K562 (cell line): ENCODE measurements at regions not wholly inside any gene's neighbourhood (a gene's known extent, or its start where the extent isn't known, plus 50 kb on each side); places are given as distances from the start of the nearest gene placed in this dataset.

Source experiments
- ATAC-seq: fragments of 200-7000 bp; cut with Tn5 transposase; 3 replicates; pipeline ENCODE4 v1.9.1; 2020; ENCODE audit warnings: moderate library complexity
- BruUV-seq: library from RNA; stranded (reverse); fragments of 400-500 nt; replicated peaks from 2 replicates; lab custom pipeline; 2021; lab: Mats Ljungman, UMichigan
- CTCF ChIA-PET: fragments of 300-600 bp; formaldehyde crosslinking; extraction: SDS; loops from one replicate; lab custom pipeline; 2021; ENCODE audit warnings: low intra/inter-chr PET ratio; lab: Yijun Ruan, JAX
- POLR2A ChIA-PET: fragments of 300-600, 350-650 bp; sonication (Branson Sonifier 250); formaldehyde crosslinking; extraction: SDS; loops from one replicate; lab custom pipeline; 2021; ENCODE audit warnings: antibody characterized with exemption, inconsistent platforms; lab: Yijun Ruan, JAX
- DNase-seq, 4 experiments: peaks; one replicate each; pipeline versions ENCODE4 v3.0.0 to v3.0.0-alpha.2; 2011 to 2018; ENCODE audit warnings: low spot score in 3 of 4, mixed read lengths in 3 of 4; ENCODE audit errors: extremely low read depth in 1 of 4
- FAIRE-seq: peaks from 2 replicates; lab custom pipeline; 2011; peaks lifted over from hg19 to GRCh38; lab: Jason Lieb, UNC
- H2AFZ ChIP-seq: 2 replicates; pipeline ENCODE4 v1.6.0; 2011; ENCODE audit warnings: low read depth, low read length, control low read depth, inconsistent platforms
- H3K27ac ChIP-seq: fragments of 200-600 bp; 3 replicates; pipeline ENCODE4 v1.8.0; 2011; ENCODE audit warnings: low read depth, mild to moderate bottlenecking, control low read depth, inconsistent platforms, low read length, moderate library complexity, mixed read lengths; ENCODE audit errors: extremely low read depth
- H3K27me3 ChIP-seq, 2 experiments: fragments of 300-600 bp in 1 of 2; 2 replicates in 1 of 2; 3 replicates in 1 of 2; pipeline versions ENCODE4 v1.6.0 to v1.8.0; 2011; ENCODE audit warnings: inconsistent platforms in 2 of 2, low read length in 2 of 2, mild to moderate bottlenecking in 1 of 2, mixed read lengths in 1 of 2, moderate library complexity in 1 of 2; ENCODE audit not compliant: control insufficient read depth in 2 of 2, insufficient read depth in 2 of 2
- H3K36me3 ChIP-seq: fragments of 300-600 bp; 3 replicates; pipeline ENCODE4 v1.8.0; 2011; ENCODE audit warnings: mild to moderate bottlenecking, low read length, inconsistent platforms; ENCODE audit not compliant: control insufficient read depth, insufficient read depth
- H3K4me1 ChIP-seq, 2 experiments: fragments of 200-600 bp in 1 of 2; replicated peaks in 1 of 2; 2 replicates in 1 of 2; 3 replicates in 1 of 2; pipeline versions ENCODE4 v1.5.1 to v1.8.0; 2011; ENCODE audit warnings: inconsistent platforms in 2 of 2, low read length in 2 of 2, mild to moderate bottlenecking in 1 of 2, mixed read lengths in 1 of 2, moderate library complexity in 1 of 2; ENCODE audit not compliant: control insufficient read depth in 2 of 2, insufficient read depth in 2 of 2
- H3K4me2 ChIP-seq: 2 replicates; pipeline ENCODE4 v1.6.1; 2011; ENCODE audit warnings: low read length, control low read depth, inconsistent platforms, mixed read lengths; ENCODE audit not compliant: insufficient read depth
- H3K4me3 ChIP-seq: fragments of 200-600 bp; sonication (generic), shearing (Covaris generic); 2 replicates; pipeline ENCODE4 v1.5.1; 2016; ENCODE audit warnings: control low read depth, inconsistent platforms
- H3K79me2 ChIP-seq: fragments of 200-600 bp; 3 replicates; pipeline ENCODE4 v1.8.0; 2011; ENCODE audit warnings: low read length, inconsistent platforms; ENCODE audit not compliant: control insufficient read depth, insufficient read depth
- H3K9ac ChIP-seq, 2 experiments: 2 replicates each; pipeline versions ENCODE4 v1.6.0 to v1.6.1; 2011; ENCODE audit warnings: low read depth in 2 of 2, low read length in 2 of 2, control low read depth in 1 of 2, inconsistent platforms in 1 of 2, mild to moderate bottlenecking in 1 of 2, mixed read lengths in 1 of 2; ENCODE audit not compliant: insufficient read depth in 1 of 2
- H3K9me1 ChIP-seq: one replicate; pipeline ENCODE4 v1.6.0; 2011; ENCODE audit warnings: inconsistent platforms, mild to moderate bottlenecking, low read length, moderate library complexity; ENCODE audit not compliant: control insufficient read depth, insufficient read depth
- H3K9me3 ChIP-seq: replicated peaks from 2 replicates; pipeline ENCODE4 v1.5.1; 2011; ENCODE audit warnings: low read depth, low read length, inconsistent platforms; ENCODE audit not compliant: control insufficient read depth, insufficient read depth
- H4K20me1 ChIP-seq: replicated peaks from 2 replicates; pipeline ENCODE4 v1.6.1; 2011; ENCODE audit warnings: low read length, inconsistent platforms, mixed read lengths; ENCODE audit not compliant: control insufficient read depth, insufficient read depth
- CTBP1 ChIP-seq: fragments of 450-650 bp; IDR thresholded peaks from 2 replicates; pipeline ENCODE4 v1.6.1; 2016; ENCODE audit warnings: borderline replicate concordance
- HDAC8 ChIP-seq: fragments of 450-650 bp; IDR thresholded peaks from 2 replicates; pipeline ENCODE4 v1.6.1; 2016; ENCODE audit warnings: mild to moderate bottlenecking, missing genetic modification characterization, moderate library complexity, missing compliant biosample characterization
- HMGXB4 ChIP-seq: sonication (generic); formaldehyde crosslinking; IDR thresholded peaks from 2 replicates; pipeline ENCODE4 v1.8.1; 2023; ENCODE audit warnings: mild to moderate bottlenecking, missing genetic modification reagents
- HNRNPL ChIP-seq: fragments of 200-400 bp; formaldehyde crosslinking; IDR thresholded peaks from 2 replicates; pipeline ENCODE4 v1.6.1; 2017; ENCODE audit warnings: low read depth, mild to moderate bottlenecking, low read length
- KLF13 ChIP-seq: fragments of 450-650 bp; IDR thresholded peaks from 2 replicates; pipeline ENCODE4 v1.6.1; 2016; ENCODE audit warnings: missing genetic modification characterization, low read depth, mild to moderate bottlenecking, missing compliant biosample characterization, moderate library complexity, borderline replicate concordance
- MCM5 ChIP-seq: fragments of 450-650 bp; IDR thresholded peaks from 2 replicates; pipeline ENCODE4 v1.6.1; 2016; ENCODE audit warnings: low read depth
- NFIC ChIP-seq: fragments of 450-650 bp; IDR thresholded peaks from 2 replicates; pipeline ENCODE4 v1.6.1; 2017; ENCODE audit warnings: mild to moderate bottlenecking, inconsistent platforms
- PCBP1 ChIP-seq: fragments of 200-400 bp; formaldehyde crosslinking; IDR thresholded peaks from 2 replicates; pipeline ENCODE4 v1.6.1; 2018; ENCODE audit warnings: mild to moderate bottlenecking, low read depth, low read length; ENCODE audit not compliant: poor library complexity, severe bottlenecking
- PPARD ChIP-seq: fragments of 250-450 bp; sonication (Bioruptor Pico); IDR thresholded peaks from 2 replicates; pipeline ENCODE4 v1.8.0; 2022; ENCODE audit warnings: inconsistent platforms, mild to moderate bottlenecking, moderate library complexity
- PYGO2 ChIP-seq: fragments of 450-650 bp; IDR thresholded peaks from 2 replicates; pipeline ENCODE4 v1.6.1; 2016; ENCODE audit warnings: mild to moderate bottlenecking, missing genetic modification characterization, moderate library complexity, missing compliant biosample characterization
- UBTF ChIP-seq, 2 experiments: IDR thresholded peaks; 2 replicates each; pipeline ENCODE4 v1.6.1; 2012; ENCODE audit warnings: improper control_type of control experiment in 2 of 2, low read depth in 2 of 2, low read length in 2 of 2, borderline replicate concordance in 1 of 2
- ZNF124 ChIP-seq: sonication (generic); formaldehyde crosslinking; IDR thresholded peaks from 2 replicates; pipeline ENCODE4 v1.8.1; 2022; ENCODE audit warnings: missing genetic modification reagents
- ZNF589 ChIP-seq: fragments of 200-800 bp; sonication (Bioruptor generic); IDR thresholded peaks from 2 replicates; pipeline ENCODE4 v1.6.1; 2016; ENCODE audit warnings: low read depth, missing genetic modification characterization, missing compliant biosample characterization
- WGBS: fragments of 100-300 bp; shearing (Covaris generic); methylation state at CpG from one replicate; pipeline ENCODE4 v1.1.6; 2016; ENCODE audit warnings: low coverage, mixed read lengths; ENCODE audit not compliant: insufficient coverage; ENCODE audit errors: missing lambda C conversion rate; 5-methylcytosine and 5-hydroxymethylcytosine counted together
- in situ Hi-C: fragments of 300-500 bp; cut with MboI; formaldehyde crosslinking; loops from 4 replicates; pipeline ENCODE4 v1.15.0; 2018; ENCODE audit warnings: inconsistent platforms, mixed read lengths
- intact Hi-C: fragments of 100-400 bp; cut with micrococcal nuclease; formaldehyde crosslinking; loops from 2 replicates; pipeline ENCODE4 v1.14.2; 2022
- TF ChIP-seq, protein P1 (sequence below): fragments of 200-800 bp; sonication (Bioruptor generic); IDR thresholded peaks from 2 replicates; pipeline ENCODE4 v1.6.1; 2017; ENCODE audit warnings: missing genetic modification characterization, missing compliant biosample characterization

GRCh38 chr5:97453263-97453662 is 270.2 kb upstream of the RIOK2 start:
- no peaks in the 10 kb centered on the region for H3K27me3 ChIP-seq
- no peaks in the 10 kb centered on the region for H4K20me1 ChIP-seq
- BruUV-seq: no TSS peak
- 4% methylated on average over 2 of the region's 2 CpGs for WGBS
- FAIRE-seq: no peak
- intact Hi-C loops: no loop called here
- ChIA-PET CTCF (no interaction called here), POLR2A (no interaction called here)
- H3K4me3 ChIP-seq: no peak overlapping the region
- H3K9me1 ChIP-seq: no peaks in the 10 kb centered on the region
- no peaks in the 10 kb centered on the region; the same call in 1 of the 2 replicates for H3K9me3 ChIP-seq
- H3K79me2 ChIP-seq: no peaks in the 10 kb centered on the region
- ATAC-seq: no peak
- no peak for TF ChIP-seq CTBP1
- TF ChIP-seq ZNF589 (CRISPR knock-in tag): no peak
- TF ChIP-seq MCM5: no peak
- no peak for TF ChIP-seq PCBP1
- TF ChIP-seq HNRNPL: no peak
- no peak for TF ChIP-seq NFIC
- no peak for TF ChIP-seq ZNF124 (CRISPR knock-in tag)
- no peak for TF ChIP-seq PPARD (CRISPR knock-in tag)
- TF ChIP-seq KLF13 (tag): no peak
- TF ChIP-seq HMGXB4 (CRISPR knock-in tag): no peak
- no peak for TF ChIP-seq PYGO2 (tag)
- no peak for TF ChIP-seq UBTF (IDR thresholded peaks at IDR 0.05; ENCODE audit: borderline replicate concordance in 1 of 2, low read depth in 2 of 2, low read length in 2 of 2)
- no peak for TF ChIP-seq HDAC8
- TF ChIP-seq, protein P1, sequence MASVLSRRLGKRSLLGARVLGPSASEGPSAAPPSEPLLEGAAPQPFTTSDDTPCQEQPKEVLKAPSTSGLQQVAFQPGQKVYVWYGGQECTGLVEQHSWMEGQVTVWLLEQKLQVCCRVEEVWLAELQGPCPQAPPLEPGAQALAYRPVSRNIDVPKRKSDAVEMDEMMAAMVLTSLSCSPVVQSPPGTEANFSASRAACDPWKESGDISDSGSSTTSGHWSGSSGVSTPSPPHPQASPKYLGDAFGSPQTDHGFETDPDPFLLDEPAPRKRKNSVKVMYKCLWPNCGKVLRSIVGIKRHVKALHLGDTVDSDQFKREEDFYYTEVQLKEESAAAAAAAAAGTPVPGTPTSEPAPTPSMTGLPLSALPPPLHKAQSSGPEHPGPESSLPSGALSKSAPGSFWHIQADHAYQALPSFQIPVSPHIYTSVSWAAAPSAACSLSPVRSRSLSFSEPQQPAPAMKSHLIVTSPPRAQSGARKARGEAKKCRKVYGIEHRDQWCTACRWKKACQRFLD (CRISPR knock-in tag): no peak
- TF ChIP-seq, all 486 proteins: peak for 0
- no peaks in the 10 kb centered on the region for H3K36me3 ChIP-seq
- H3K4me1 ChIP-seq: no peaks in the 10 kb centered on the region
- no peak overlapping the region for H3K4me2 ChIP-seq
- no peak overlapping the region for H3K9ac ChIP-seq
- H3K27ac ChIP-seq: no peak overlapping the region
- in situ Hi-C loops: no loop called here
- H2AFZ ChIP-seq: no peak overlapping the region
- DNase-seq: no peak
